ENCODE measurements at regions not wholly inside any gene's neighbourhood (a gene's known extent, or its start where the extent isn't known, plus 50 kb on each side); places are given as distances from the start of the nearest gene placed in this dataset.
A peak's percentile ranks its signal among the peaks of the same experiment; 100 is the strongest.

DNA sequence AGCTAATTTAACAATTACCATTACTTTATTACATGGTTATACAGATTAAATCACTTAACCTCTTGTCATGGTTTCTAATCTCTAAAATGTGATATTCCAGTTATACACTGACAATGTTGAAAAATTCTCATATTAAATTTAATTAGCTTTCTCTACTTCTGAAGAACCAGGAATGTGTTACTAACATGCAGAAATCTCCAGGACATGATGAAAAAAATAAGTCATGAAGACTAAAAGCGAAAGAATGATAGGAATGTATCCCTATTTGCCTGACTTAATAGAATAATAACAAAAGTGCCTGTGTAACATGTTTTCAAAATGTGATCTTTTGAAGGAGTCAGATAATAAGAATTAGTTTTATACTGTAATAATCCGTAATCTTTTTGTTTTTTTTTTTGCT lies 2823.7 kb upstream of the PCDH20 start:
- Histone ChIP-seq H4K20me1 (ENCODE audit: insufficient read depth, low read length) (no peaks in the 10 kb centered on the region), H3K4me1 (ENCODE audit: insufficient read depth, low read length) (no peaks in the 10 kb centered on the region), H3K27ac (ENCODE audit: low read depth, low read length) (no peak overlapping the region), H3K4me3 (ENCODE audit: insufficient read depth, low read length) (no peak overlapping the region), H3K36me3 (ENCODE audit: insufficient read depth, low read length) (no peaks in the 10 kb centered on the region), H3K79me2 (ENCODE audit: insufficient read depth, low read length) (no peaks in the 10 kb centered on the region), H3K27me3 (ENCODE audit: insufficient read depth, low read length) (no peaks in the 10 kb centered on the region), H3K9me3 (ENCODE audit: low read depth, low read length) (no peaks in the 10 kb centered on the region), H2AFZ (ENCODE audit: low read length) (no peak overlapping the region), H3K4me2 (ENCODE audit: insufficient read depth, low read length) (no peak overlapping the region)
- no peak for DNase-seq (ENCODE audit: insufficient read length, low spot score, missing footprints)
- TF ChIP-seq, protein P1, sequence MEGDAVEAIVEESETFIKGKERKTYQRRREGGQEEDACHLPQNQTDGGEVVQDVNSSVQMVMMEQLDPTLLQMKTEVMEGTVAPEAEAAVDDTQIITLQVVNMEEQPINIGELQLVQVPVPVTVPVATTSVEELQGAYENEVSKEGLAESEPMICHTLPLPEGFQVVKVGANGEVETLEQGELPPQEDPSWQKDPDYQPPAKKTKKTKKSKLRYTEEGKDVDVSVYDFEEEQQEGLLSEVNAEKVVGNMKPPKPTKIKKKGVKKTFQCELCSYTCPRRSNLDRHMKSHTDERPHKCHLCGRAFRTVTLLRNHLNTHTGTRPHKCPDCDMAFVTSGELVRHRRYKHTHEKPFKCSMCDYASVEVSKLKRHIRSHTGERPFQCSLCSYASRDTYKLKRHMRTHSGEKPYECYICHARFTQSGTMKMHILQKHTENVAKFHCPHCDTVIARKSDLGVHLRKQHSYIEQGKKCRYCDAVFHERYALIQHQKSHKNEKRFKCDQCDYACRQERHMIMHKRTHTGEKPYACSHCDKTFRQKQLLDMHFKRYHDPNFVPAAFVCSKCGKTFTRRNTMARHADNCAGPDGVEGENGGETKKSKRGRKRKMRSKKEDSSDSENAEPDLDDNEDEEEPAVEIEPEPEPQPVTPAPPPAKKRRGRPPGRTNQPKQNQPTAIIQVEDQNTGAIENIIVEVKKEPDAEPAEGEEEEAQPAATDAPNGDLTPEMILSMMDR (IDR thresholded peaks at IDR 0.05; ENCODE audit: extremely low read depth, low read depth, low read length), result no peak

DNA sequence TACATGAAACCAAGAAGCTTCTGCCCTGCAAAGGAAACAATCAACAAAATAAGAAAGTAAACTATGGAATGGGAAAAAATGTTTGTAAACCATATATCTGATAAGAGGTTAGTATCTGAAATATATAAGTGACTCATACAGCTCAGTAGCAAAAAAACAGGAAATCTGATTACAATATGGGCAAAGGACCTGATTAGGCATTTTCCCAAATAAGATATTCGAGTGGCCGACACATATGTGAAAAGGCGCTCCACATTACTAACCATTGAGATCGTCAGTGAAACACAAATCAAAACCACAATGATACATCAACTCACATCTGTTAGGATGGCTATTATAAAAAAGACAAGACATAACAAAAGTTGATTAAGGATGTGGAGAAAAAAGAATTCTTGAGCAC lies 2818.6 kb upstream of the PCDH20 start:
- H3K27me3 ChIP-seq (ENCODE audit: insufficient read depth, low read length), result no peaks in the 10 kb centered on the region

DNA sequence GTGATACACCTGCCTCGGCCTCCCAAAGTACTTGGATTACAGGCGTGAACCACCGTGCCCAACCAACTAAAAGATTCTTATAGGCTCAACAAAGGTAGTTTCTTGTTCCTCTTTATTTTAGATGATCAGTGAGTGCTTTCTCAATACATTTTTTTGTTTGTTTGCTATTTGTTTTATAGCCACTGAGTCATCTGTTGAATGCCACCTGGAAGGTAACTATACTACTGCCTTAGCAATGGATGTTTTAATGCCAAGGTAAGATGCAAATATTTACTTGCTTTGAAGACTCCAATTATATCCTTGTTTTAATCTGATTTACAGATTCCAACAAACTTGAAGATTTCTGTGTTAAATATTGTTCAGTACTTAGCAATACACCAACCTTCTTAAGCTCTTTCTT lies 2807.4 kb upstream of the PCDH20 start:
- H3K4me1 ChIP-seq (ENCODE audit: insufficient read depth, low read length), result no peaks in the 10 kb centered on the region
- no peak overlapping the region for H2AFZ ChIP-seq (ENCODE audit: low read length)
- no peak overlapping the region for H3K4me3 ChIP-seq (ENCODE audit: insufficient read depth, low read length)
- H3K4me2 ChIP-seq (ENCODE audit: insufficient read depth, low read length), result no peak overlapping the region
- H3K79me2 ChIP-seq (ENCODE audit: insufficient read depth, low read length), result no peaks in the 10 kb centered on the region
- DNase-seq (ENCODE audit: insufficient read length, low spot score, missing footprints), result no peak
- H3K36me3 ChIP-seq (ENCODE audit: insufficient read depth, low read length), result no peaks in the 10 kb centered on the region
- no peak overlapping the region for H3K27ac ChIP-seq (ENCODE audit: low read depth, low read length)
- no peaks in the 10 kb centered on the region for H4K20me1 ChIP-seq (ENCODE audit: insufficient read depth, low read length)
- no peaks in the 10 kb centered on the region for H3K27me3 ChIP-seq (ENCODE audit: insufficient read depth, low read length)
- TF ChIP-seq, protein P1 (IDR thresholded peaks at IDR 0.05; ENCODE audit: extremely low read depth, low read depth, low read length), result no peak
- H3K9me3 ChIP-seq (ENCODE audit: low read depth, low read length), result no peaks in the 10 kb centered on the region

More for the DNA sequence above, 2818.6 kb upstream of the PCDH20 start:
- no peak overlapping the region for H2AFZ ChIP-seq (ENCODE audit: low read length)
- H3K4me2 ChIP-seq (ENCODE audit: insufficient read depth, low read length), result no peak overlapping the region
- H3K36me3 ChIP-seq (ENCODE audit: insufficient read depth, low read length), result no peaks in the 10 kb centered on the region
- H4K20me1 ChIP-seq (ENCODE audit: insufficient read depth, low read length), result no peaks in the 10 kb centered on the region
- H3K4me3 ChIP-seq (ENCODE audit: insufficient read depth, low read length), result no peak overlapping the region
- H3K4me1 ChIP-seq (ENCODE audit: insufficient read depth, low read length), result no peaks in the 10 kb centered on the region
- DNase-seq (ENCODE audit: insufficient read length, low spot score, missing footprints), result no peak
- TF ChIP-seq, protein P1 (IDR thresholded peaks at IDR 0.05; ENCODE audit: extremely low read depth, low read depth, low read length), result no peak
- H3K9me3 ChIP-seq (ENCODE audit: low read depth, low read length), result no peaks in the 10 kb centered on the region
- H3K79me2 ChIP-seq (ENCODE audit: insufficient read depth, low read length), result no peaks in the 10 kb centered on the region
- H3K27ac ChIP-seq (ENCODE audit: low read depth, low read length), result no peak overlapping the region

DNA sequence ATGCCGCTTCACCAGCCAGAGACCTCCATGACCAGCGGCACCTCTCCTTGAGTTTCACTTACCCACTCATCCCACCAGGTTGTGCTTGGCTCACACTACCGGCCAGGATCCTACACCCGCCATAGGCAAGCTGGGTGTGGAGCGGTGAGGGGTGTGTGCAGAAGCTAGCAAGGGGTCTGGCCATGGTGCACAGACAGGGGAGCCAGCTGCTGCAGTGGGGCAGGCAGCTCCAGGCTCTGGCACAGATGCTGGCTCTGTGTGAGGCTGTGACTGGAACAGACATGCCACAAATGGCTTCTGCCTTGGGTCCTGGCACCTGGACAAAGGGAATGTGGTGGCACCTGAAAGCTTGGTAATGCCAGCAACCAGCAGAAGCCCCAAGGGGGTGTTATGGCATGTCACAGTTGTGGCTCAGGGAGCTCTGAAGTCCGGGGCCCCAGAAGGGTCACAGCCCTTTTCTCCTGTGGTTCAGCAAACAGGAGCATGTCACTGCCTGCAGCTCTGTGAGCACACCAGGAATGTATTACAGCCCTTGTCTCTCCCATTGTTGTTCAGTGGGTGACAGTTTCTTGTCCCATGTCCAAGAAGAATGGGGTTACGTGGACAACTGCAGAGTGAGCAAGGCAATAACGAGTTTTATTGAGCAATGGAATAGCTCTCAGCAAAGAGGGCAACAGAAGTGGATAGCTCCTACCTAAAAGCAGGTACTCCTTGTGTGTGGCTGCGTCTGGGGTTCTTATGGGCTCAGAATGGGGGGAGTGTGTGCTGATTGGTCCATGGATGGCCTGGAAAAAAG lies 2791.0 kb upstream of the PCDH20 start:
- H3K27ac ChIP-seq (ENCODE audit: low read depth, low read length), result no peak overlapping the region
- TF ChIP-seq, protein P1 (IDR thresholded peaks at IDR 0.05; ENCODE audit: extremely low read depth, low read depth, low read length), result no peak
- H3K4me3 ChIP-seq (ENCODE audit: insufficient read depth, low read length), result no peak overlapping the region
- no peak overlapping the region for H3K4me2 ChIP-seq (ENCODE audit: insufficient read depth, low read length)
- DNase-seq (ENCODE audit: insufficient read length, low spot score, missing footprints), result peak; percentile 37
- H3K9me3 ChIP-seq (ENCODE audit: low read depth, low read length), result no peaks in the 10 kb centered on the region
- H2AFZ ChIP-seq (ENCODE audit: low read length), result no peak overlapping the region
- no peaks in the 10 kb centered on the region for H4K20me1 ChIP-seq (ENCODE audit: insufficient read depth, low read length)
- no peaks in the 10 kb centered on the region for H3K4me1 ChIP-seq (ENCODE audit: insufficient read depth, low read length)
- no peaks in the 10 kb centered on the region for H3K36me3 ChIP-seq (ENCODE audit: insufficient read depth, low read length)
- no peaks in the 10 kb centered on the region for H3K79me2 ChIP-seq (ENCODE audit: insufficient read depth, low read length)
- no peaks in the 10 kb centered on the region for H3K27me3 ChIP-seq (ENCODE audit: insufficient read depth, low read length)

All from osteoblast (primary cell).